Activated T-helper 17 cell treated with anti-CD3 and anti-CD28 coated beads, Interleukin-2, amount 50 U/mL, for 72 hours (primary cell): ENCODE measurements at regions not wholly inside any gene's neighbourhood (a gene's known extent, or its start where the extent isn't known, plus 50 kb on each side); places are given as distances from the start of the nearest gene placed in this dataset.

ENCODE experiments used
- ATAC-seq: fragments of 150-1000 bp; cut with Tn5 transposase; replicated peaks from 2 replicates; pipeline ENCODE4 v1.10.0; 2021; ENCODE audit warnings: mild to moderate bottlenecking, moderate library complexity
- H3K27ac Mint-ChIP-seq: one replicate; pipeline ENCODE4 v1.8.0; 2022; ENCODE audit warnings: mixed read lengths
- H3K27me3 Mint-ChIP-seq: one replicate; pipeline ENCODE4 v1.8.0; 2022; ENCODE audit warnings: mixed read lengths
- H3K36me3 Mint-ChIP-seq: one replicate; pipeline ENCODE4 v1.8.0; 2022; ENCODE audit warnings: low read depth, mild to moderate bottlenecking, mixed read lengths
- H3K4me1 Mint-ChIP-seq: one replicate; pipeline ENCODE4 v1.8.0; 2022; ENCODE audit warnings: mixed read lengths
- H3K4me3 Mint-ChIP-seq: one replicate; pipeline ENCODE4 v1.8.0; 2022; ENCODE audit warnings: mild to moderate bottlenecking, mixed read lengths
- H3K9me3 Mint-ChIP-seq: one replicate; pipeline ENCODE4 v1.8.0; 2022; ENCODE audit warnings: mixed read lengths

GRCh38 chr21:17334484-17334883 is 178.4 kb upstream of the CXADR start:
- no peaks in the 10 kb centered on the region for H3K27me3 Mint-ChIP-seq
- no peak overlapping the region for H3K27ac Mint-ChIP-seq
- H3K9me3 Mint-ChIP-seq: no peaks in the 10 kb centered on the region
- no peaks in the 10 kb centered on the region for H3K4me1 Mint-ChIP-seq
- ATAC-seq: no peak
- no peaks in the 10 kb centered on the region for H3K36me3 Mint-ChIP-seq
- no peak overlapping the region for H3K4me3 Mint-ChIP-seq

- ATAC-seq: no peak
- no peak overlapping the region for H3K4me3 Mint-ChIP-seq
- H3K4me1 Mint-ChIP-seq: no peaks in the 10 kb centered on the region
- peaks cover 19% of the 10 kb centered on the region for H3K9me3 Mint-ChIP-seq
- H3K27me3 Mint-ChIP-seq: no peaks in the 10 kb centered on the region
- H3K36me3 Mint-ChIP-seq: no peaks in the 10 kb centered on the region
- H3K27ac Mint-ChIP-seq: no peak overlapping the region
Measured at GRCh38 chr21:17340081-17340480, 172.8 kb upstream of the CXADR start.

GRCh38 chr21:17343055-17343454 is 169.8 kb upstream of the CXADR start:
- ATAC-seq: no peak
- H3K4me1 Mint-ChIP-seq: no peaks in the 10 kb centered on the region
- no peak overlapping the region for H3K4me3 Mint-ChIP-seq
- no peaks in the 10 kb centered on the region for H3K27me3 Mint-ChIP-seq
- H3K9me3 Mint-ChIP-seq: peaks cover 19% of the 10 kb centered on the region
- H3K27ac Mint-ChIP-seq: no peak overlapping the region
- H3K36me3 Mint-ChIP-seq: no peaks in the 10 kb centered on the region

GRCh38 chr21:17348357-17348756 is 164.5 kb upstream of the CXADR start:
- H3K9me3 Mint-ChIP-seq: peaks cover 12% of the 10 kb centered on the region

GRCh38 chr21:17348849-17349248 is 164.0 kb upstream of the CXADR start:
- H3K9me3 Mint-ChIP-seq: peaks cover 7% of the 10 kb centered on the region
- H3K4me3 Mint-ChIP-seq: no peak overlapping the region
- no peak for ATAC-seq
- no peaks in the 10 kb centered on the region for H3K36me3 Mint-ChIP-seq
- peaks cover 9% of the 10 kb centered on the region for H3K27me3 Mint-ChIP-seq
- no peak overlapping the region for H3K27ac Mint-ChIP-seq
- no peaks in the 10 kb centered on the region for H3K4me1 Mint-ChIP-seq

More at GRCh38 chr21:17348357-17348756, 164.5 kb upstream of the CXADR start:
- Mint-ChIP-seq H3K36me3 (no peaks in the 10 kb centered on the region), H3K27ac (no peak overlapping the region), H3K4me3 (no peak overlapping the region), H3K27me3 (peaks cover 9% of the 10 kb centered on the region), H3K4me1 (no peaks in the 10 kb centered on the region)
- ATAC-seq: no peak

- Mint-ChIP-seq H3K9me3 (peaks cover 4% of the 10 kb centered on the region), H3K27me3 (peaks cover 9% of the 10 kb centered on the region), H3K4me3 (no peak overlapping the region), H3K27ac (no peak overlapping the region), H3K4me1 (no peaks in the 10 kb centered on the region), H3K36me3 (no peaks in the 10 kb centered on the region)
- no peak for ATAC-seq
Measured at GRCh38 chr21:17351766-17352165, 161.1 kb upstream of the CXADR start.

- Mint-ChIP-seq H3K9me3 (peaks cover 4% of the 10 kb centered on the region), H3K36me3 (no peaks in the 10 kb centered on the region), H3K4me3 (no peak overlapping the region), H3K4me1 (no peaks in the 10 kb centered on the region), H3K27me3 (peaks cover 9% of the 10 kb centered on the region), H3K27ac (no peak overlapping the region)
- ATAC-seq: no peak
Measured at GRCh38 chr21:17352996-17353655, 159.7 kb upstream of the CXADR start.

GRCh38 chr21:17359781-17360180 is 153.1 kb upstream of the CXADR start:
- Mint-ChIP-seq H3K36me3 (no peaks in the 10 kb centered on the region), H3K9me3 (no peaks in the 10 kb centered on the region), H3K27me3 (no peaks in the 10 kb centered on the region), H3K4me3 (no peak overlapping the region), H3K4me1 (no peaks in the 10 kb centered on the region), H3K27ac (no peak overlapping the region)
- no peak for ATAC-seq

GRCh38 chr21:17368748-17369363 is 144.0 kb upstream of the CXADR start:
- Mint-ChIP-seq H3K27ac (no peak overlapping the region), H3K9me3 (peaks cover 4% of the 10 kb centered on the region), H3K36me3 (no peaks in the 10 kb centered on the region), H3K4me1 (peaks cover 5% of the 10 kb centered on the region), H3K27me3 (peaks cover 22% of the 10 kb centered on the region), H3K4me3 (no peak overlapping the region)
- ATAC-seq: no peak

GRCh38 chr21:17370263-17370662 is 142.6 kb upstream of the CXADR start:
- ATAC-seq: no peak
- Mint-ChIP-seq H3K27me3 (peaks cover 33% of the 10 kb centered on the region), H3K4me3 (no peak overlapping the region), H3K4me1 (peaks cover 5% of the 10 kb centered on the region), H3K9me3 (peaks cover under 1% of the 10 kb centered on the region), H3K36me3 (no peaks in the 10 kb centered on the region), H3K27ac (no peak overlapping the region)

GRCh38 chr21:17370916-17371315 is 141.9 kb upstream of the CXADR start:
- Mint-ChIP-seq H3K4me3 (no peak overlapping the region), H3K27ac (no peak overlapping the region), H3K27me3 (peaks cover 33% of the 10 kb centered on the region), H3K36me3 (no peaks in the 10 kb centered on the region), H3K9me3 (no peaks in the 10 kb centered on the region), H3K4me1 (peaks cover 5% of the 10 kb centered on the region)
- ATAC-seq: no peak

- H3K27me3 Mint-ChIP-seq: peaks cover 33% of the 10 kb centered on the region
- H3K4me3 Mint-ChIP-seq: no peak overlapping the region
- ATAC-seq: peak; percentile 42
- no peaks in the 10 kb centered on the region for H3K9me3 Mint-ChIP-seq
- no peak overlapping the region for H3K27ac Mint-ChIP-seq
- peaks cover 5% of the 10 kb centered on the region for H3K4me1 Mint-ChIP-seq
- no peaks in the 10 kb centered on the region for H3K36me3 Mint-ChIP-seq
Measured at GRCh38 chr21:17371450-17371849, 141.4 kb upstream of the CXADR start.

- peaks cover 5% of the 10 kb centered on the region for H3K4me1 Mint-ChIP-seq
- H3K36me3 Mint-ChIP-seq: no peaks in the 10 kb centered on the region
- ATAC-seq: no peak
- no peak overlapping the region for H3K27ac Mint-ChIP-seq
- H3K4me3 Mint-ChIP-seq: no peak overlapping the region
- no peaks in the 10 kb centered on the region for H3K9me3 Mint-ChIP-seq
- H3K27me3 Mint-ChIP-seq: peaks cover 31% of the 10 kb centered on the region
Measured at GRCh38 chr21:17372200-17372599, 140.6 kb upstream of the CXADR start.

- no peaks in the 10 kb centered on the region for H3K4me1 Mint-ChIP-seq
- H3K27ac Mint-ChIP-seq: no peak overlapping the region
- H3K4me3 Mint-ChIP-seq: no peak overlapping the region
- H3K36me3 Mint-ChIP-seq: no peaks in the 10 kb centered on the region
- ATAC-seq: no peak
- H3K27me3 Mint-ChIP-seq: no peaks in the 10 kb centered on the region
- H3K9me3 Mint-ChIP-seq: no peaks in the 10 kb centered on the region
Measured at GRCh38 chr21:17386498-17386897, 126.3 kb upstream of the CXADR start.

GRCh38 chr21:17387030-17387617 is 125.7 kb upstream of the CXADR start:
- no peak overlapping the region for H3K27ac Mint-ChIP-seq
- no peaks in the 10 kb centered on the region for H3K4me1 Mint-ChIP-seq
- H3K4me3 Mint-ChIP-seq: no peak overlapping the region
- no peaks in the 10 kb centered on the region for H3K9me3 Mint-ChIP-seq
- peak; percentile 60 for ATAC-seq
- no peaks in the 10 kb centered on the region for H3K36me3 Mint-ChIP-seq
- H3K27me3 Mint-ChIP-seq: no peaks in the 10 kb centered on the region
